Right lung (tissue), 2 donors: ENCODE measurements at regions not wholly inside any gene's neighbourhood (a gene's known extent, or its start where the extent isn't known, plus 50 kb on each side); places are given as distances from the start of the nearest gene placed in this dataset.

Source experiments
- DNase-seq, 2 donors: peaks; one replicate each; pipeline ENCODE4 v3.0.0-alpha.2; 2013

DNA sequence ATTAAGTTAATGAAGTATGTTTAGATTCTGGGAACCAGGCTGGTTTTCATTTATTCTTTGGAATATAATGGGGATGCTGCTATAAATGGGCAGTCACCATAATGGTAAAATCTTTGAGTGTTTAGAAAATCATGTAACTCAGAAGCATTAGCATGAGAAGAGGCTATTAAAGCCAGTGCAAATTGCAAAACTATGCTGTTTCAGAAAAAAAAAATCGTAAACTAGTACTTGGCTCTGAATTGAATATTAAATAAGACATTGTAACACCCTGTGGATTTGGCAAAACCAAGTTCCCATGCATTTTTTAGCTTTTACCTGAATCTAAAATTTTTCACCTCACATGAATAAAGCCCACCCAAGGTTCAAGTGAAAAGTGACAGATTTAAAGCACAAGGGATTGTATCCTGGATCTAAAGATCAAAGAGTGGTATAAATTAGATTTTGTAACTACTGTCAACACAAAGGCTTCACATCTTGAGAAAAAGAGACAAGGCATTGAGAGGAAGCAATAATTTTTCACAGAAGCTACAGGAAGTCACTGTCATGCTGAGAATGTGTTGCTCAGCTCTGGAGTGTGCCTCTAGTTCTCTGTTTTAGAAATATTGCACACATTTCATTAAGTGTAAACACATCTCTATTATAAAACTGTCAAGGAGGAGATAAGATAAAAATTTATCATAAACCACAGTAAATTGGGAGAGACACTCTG, 142.2 kb downstream of the ABCA8 start:
- no peak for DNase-seq

DNA sequence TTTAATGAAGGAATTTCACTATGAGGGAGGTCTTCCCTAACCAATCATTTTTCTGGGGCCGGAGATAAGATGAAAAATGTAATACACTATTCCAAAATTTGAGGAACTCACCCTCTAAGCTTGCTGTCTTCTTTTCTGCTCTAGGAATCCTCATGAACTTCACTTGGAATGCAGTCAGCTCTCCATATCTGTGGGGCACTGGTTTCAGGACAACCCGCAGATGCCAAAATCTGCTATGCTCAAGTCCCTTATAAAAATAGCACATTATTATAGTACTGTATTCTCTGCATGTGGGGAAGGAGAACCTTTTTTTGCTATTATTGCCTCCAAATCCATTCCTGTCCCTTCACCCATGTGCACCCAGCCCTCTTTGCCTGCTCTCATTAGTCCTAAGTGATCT, 146.0 kb downstream of the ABCA8 start:
- DNase-seq: no peak

- no peak for DNase-seq
Observed at GRCh38 chr17:68807998-68808772, 147.0 kb downstream of the ABCA8 start.

DNA sequence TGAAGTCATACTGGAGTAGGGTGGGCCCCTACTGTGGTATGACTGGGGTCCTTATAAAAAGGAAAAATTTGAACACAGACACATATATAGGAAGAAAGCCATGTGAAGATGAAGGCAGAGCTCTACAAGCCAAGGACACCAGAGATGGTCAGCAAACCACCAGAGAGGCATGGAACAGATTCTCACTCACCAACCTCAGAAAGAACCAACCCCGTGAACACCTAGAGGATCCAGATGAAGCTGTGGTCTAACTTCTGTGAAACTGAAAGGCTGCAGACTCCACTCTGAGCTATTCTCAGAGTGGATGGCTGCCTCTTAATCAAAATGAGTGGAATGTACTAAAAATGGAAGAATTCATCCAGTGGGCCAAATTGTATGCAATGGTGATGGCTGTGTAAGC, 149.6 kb downstream of the ABCA8 start:
- no peak for DNase-seq

DNA sequence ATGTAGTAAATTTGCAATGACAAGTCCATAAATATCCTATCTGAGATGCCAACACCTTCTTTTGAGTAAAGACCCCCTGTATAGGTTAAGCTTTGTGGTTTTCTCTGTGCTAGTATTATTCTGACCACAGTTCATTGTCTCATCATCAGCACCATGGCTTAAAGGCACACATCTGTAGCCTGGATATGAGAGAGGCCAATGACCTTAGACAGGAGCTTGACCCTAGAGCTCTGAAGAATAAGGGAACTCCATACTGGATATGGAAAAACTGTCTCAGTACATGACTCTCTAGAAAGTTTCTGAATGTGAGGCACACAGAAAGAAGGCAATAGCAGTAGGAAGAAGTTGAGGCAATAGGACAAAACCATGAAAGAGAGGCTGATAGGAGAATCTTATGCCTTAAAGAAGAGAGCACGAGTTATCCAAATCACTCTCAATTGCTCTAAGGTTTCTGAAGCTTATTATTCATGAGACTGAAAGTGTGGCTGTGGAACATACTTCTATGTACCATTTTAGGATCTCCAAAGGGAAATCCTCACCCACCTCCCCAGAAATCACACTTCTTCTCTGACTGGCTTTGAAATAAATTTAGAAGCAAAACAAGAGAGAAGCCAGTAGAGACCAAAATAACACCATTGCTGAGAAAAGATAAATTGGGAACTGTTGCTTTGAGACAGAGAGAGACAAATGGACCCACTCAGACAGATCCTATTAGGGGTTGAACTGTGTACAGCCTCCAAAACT, 150.2 kb downstream of the ABCA8 start:
- no peak for DNase-seq

DNA sequence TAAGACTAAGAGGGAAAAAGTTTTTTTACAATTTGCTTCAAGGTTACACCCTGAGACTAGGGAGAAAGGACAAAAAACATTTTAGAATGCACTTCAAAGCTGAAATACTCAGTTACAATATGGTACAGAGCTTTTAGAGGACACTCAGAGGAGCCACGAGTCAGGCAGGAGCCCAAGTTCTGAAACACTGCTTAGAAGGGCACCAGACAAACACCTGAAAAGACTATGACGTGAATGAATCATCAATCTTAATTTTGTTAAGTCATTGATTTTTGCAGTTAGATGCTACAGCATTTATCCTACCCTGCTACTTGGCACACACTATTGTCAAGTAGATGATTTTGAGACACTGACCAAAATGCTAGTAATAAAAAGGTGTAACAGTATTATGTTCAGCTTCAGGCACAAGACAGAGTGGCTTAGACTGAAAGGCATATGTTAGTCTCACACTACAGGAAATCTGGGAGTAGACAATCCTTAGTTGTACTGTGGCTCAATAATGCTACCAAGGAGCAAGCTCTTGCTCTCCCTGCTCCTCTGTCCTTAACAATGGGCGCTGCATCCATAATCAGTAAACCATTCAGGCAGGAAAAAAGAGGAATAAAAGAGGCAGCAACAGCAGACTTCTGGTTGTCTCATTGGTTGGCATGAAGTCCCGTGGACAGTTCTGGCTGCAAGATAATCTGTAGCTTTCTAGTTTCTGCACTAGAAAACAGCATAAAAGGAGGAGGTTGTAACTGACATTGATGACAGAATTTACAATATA, 151.8 kb downstream of the ABCA8 start:
- no peak for DNase-seq

GRCh38 chr17:68801335-68802247, 153.6 kb downstream of the ABCA8 start:
- no peak for DNase-seq

DNA sequence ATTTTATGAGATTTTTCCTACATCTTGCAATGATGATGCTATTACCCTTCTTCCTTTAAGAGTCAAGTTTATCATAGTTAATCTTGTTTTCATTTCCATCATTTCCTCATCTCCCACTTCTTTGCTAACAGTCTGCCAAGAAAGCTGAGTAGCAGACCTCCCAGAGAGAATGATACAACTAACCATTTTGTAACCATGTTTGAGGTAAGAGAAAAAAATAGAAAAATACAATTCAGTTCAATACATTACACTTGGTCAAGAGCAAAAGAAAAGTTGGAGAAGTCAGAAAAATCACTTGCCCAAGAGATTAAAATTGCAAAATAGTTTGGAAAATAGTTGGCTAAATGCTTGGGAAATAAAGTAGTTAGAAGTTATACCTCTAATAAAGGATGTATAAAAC, 154.4 kb downstream of the ABCA8 start:
- DNase-seq: no peak

DNA sequence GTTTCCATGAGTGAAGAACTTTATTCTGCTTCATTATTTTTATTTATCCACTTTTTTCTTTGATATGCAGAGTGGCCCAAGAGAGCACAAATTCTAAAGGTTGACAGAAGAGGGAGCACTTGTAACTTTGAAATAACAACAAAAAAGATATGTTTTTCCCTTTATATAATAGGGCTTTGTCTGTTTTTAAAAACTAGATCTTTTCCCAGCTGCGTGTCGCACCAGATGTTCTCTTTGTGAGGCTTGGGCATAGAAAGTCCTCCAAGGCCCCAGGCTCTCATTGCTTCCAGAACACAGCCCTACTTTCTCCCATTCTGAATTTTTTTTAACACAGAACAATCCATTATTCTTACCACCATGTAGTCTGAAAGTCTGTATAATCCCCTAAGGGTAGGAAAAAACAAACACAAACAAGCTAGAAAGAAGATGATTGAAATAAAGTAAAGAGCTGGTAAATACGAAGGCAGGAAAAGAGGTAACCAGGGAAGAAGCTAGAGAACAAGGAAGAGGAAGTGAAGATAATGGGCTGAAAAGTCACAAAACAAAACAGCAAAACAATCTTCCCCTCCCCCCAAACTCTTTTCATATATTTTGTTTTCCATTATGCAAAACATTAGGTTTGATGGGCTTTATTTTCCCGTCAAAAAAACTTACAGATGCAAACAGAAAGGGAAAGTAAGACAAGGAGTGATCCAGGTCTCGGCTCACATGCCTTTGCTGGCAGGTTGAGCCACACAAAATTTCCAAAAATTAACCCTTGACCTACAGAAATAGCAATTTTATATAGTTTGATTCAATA, 160.4 kb downstream of the ABCA8 start:
- no peak for DNase-seq

GRCh38 chr17:68792873-68793272, 162.3 kb downstream of the ABCA8 start:
- no peak for DNase-seq

- peak; percentile 74 to 79 for DNase-seq
Observed at GRCh38 chr17:68792042-68792685, 163.0 kb downstream of the ABCA8 start.

- peak; percentile 65 to 75 for DNase-seq
Observed at GRCh38 chr17:68790931-68791330, 164.3 kb downstream of the ABCA8 start.

DNA sequence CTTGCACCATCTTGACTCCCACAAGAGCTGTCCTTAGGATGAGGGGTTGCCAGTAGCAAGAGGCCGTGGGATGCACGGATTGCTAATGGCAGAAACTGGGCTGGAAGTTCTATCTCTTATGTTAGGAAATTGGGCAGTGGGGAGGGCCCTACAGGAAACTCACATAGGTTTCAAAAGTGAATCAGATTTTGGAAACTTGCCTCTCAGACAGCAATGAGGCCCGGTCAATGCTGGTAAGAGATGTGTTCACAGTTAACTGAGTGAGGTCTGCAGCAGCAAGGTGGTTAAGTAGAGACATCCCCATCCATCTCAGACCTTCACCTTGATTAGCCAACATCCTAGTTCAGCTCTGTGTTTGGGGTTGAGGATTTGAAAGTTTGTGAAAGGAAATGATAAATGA, 164.7 kb downstream of the ABCA8 start:
- DNase-seq: no peak

GRCh38 chr17:68789203-68789962, 165.8 kb downstream of the ABCA8 start:
- no peak for DNase-seq

DNA sequence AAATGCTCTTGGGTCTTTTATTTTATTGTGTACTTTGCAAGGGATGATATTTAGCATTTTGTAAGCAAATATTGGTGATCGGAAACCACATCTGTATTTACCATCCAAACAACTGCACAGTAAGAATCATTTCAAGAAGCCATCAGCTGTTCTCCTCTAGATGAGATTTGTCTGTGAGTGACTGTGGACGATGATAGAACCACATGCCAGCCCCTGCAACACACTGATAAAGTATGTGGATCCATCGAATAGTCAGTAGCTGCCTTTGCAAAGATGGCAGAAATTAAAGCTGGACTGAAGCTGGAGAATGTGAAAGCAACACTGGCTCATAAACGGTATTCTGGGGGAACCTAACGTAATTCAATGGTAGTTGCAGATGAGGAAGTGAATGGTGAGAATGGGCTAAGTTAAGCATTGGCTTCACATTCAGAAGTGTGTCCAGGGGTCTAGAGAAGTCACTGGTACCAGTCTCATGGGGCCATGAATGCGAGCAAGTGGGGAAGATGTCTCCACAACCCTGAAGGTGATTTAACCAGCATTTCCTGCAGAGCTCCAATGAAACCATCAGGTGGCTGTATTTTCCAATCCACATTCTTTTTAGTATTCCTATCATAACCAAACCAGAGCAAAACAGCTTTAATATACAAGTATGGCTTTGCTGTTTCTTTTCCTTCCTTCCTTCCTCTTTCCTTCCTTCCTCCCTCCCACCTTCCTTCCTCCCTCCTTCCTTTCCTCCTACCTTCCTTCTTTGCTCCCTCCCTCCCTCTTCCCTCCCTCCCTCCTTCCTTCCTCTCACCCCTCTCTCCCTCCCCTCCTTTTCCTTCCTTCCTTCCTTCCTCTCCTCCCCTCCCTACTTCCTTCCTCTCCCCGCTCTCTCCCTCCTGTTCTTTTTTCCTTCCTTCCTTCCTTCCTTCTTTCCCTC, 169.4 kb downstream of the ABCA8 start:
- DNase-seq: no peak

DNA sequence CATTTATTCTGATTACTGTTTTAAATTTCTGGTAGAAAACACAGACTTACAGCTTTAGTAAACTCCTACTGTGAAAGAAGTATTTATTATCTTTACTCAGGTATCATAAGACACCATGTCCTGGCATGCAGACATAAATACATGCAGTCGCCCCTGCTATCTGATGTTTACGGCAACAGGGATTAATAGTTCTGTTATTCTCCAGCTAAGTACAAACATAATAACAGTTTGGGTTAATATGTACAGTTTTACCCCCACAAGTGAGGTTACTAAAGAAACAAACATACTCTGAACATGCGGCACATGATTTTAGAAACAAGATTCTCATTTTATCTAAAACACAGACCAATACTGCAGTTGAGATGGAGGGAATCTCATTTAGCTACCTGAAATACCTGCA, 170.8 kb downstream of the ABCA8 start:
- DNase-seq: no peak

DNA sequence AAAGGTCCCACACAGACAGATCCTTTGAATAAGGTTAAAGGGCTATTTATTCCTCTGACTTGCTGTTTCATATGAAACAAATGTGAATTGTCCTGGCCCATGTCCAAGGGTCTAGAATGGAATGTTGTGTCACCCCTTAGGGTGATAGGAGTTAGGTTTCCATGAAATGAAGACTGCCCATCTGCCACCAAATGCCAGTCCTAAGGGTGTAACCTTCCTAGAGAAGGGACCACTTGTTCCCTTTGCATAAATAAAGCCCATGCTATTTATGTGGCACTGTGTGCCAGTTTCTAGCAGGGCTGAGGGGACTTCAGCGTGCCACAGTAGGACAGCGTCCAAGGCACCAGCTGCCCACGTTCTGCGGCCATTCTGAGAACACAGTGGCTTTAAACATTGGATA, 171.3 kb downstream of the ABCA8 start:
- no peak for DNase-seq

GRCh38 chr17:68782789-68783188, 172.4 kb downstream of the ABCA8 start:
- no peak for DNase-seq
